ENCODE measurements at regions not wholly inside any gene's neighbourhood (a gene's known extent, or its start where the extent isn't known, plus 50 kb on each side); places are given as distances from the start of the nearest gene placed in this dataset.

GRCh38 chr6:26170951-26171841, 84.0 kb downstream of the HFE start:
- TF ChIP-seq, protein P1, sequence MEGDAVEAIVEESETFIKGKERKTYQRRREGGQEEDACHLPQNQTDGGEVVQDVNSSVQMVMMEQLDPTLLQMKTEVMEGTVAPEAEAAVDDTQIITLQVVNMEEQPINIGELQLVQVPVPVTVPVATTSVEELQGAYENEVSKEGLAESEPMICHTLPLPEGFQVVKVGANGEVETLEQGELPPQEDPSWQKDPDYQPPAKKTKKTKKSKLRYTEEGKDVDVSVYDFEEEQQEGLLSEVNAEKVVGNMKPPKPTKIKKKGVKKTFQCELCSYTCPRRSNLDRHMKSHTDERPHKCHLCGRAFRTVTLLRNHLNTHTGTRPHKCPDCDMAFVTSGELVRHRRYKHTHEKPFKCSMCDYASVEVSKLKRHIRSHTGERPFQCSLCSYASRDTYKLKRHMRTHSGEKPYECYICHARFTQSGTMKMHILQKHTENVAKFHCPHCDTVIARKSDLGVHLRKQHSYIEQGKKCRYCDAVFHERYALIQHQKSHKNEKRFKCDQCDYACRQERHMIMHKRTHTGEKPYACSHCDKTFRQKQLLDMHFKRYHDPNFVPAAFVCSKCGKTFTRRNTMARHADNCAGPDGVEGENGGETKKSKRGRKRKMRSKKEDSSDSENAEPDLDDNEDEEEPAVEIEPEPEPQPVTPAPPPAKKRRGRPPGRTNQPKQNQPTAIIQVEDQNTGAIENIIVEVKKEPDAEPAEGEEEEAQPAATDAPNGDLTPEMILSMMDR (IDR thresholded peaks at IDR 0.05) = no peak
- TF ChIP-seq POLR2A (IDR thresholded peaks at IDR 0.05) = no peak
